Neural progenitor cell (in vitro differentiated cells): ENCODE measurements at regions not wholly inside any gene's neighbourhood (a gene's known extent, or its start where the extent isn't known, plus 50 kb on each side); places are given as distances from the start of the nearest gene placed in this dataset.

Source experiments
- DNase-seq: peaks from one replicate; pipeline ENCODE4 v3.0.0-alpha.2; 2016; ENCODE audit warnings: low spot score
- H2AFZ ChIP-seq: fragments of 200-600 bp; sonication (generic); replicated peaks from 2 replicates; pipeline ENCODE4 v1.6.1; 2016; ENCODE audit warnings: antibody characterized with exemption
- H3F3A ChIP-seq: fragments of 200-600 bp; sonication (generic); 2 replicates; pipeline ENCODE4 v1.6.1; 2016; ENCODE audit warnings: antibody characterized with exemption, low read depth
- H3K27ac ChIP-seq: fragments of 200-600 bp; sonication (generic); 2 replicates; pipeline ENCODE4 v1.5.1; 2016; ENCODE audit warnings: mild to moderate bottlenecking
- H3K27me3 ChIP-seq: fragments of 200-600 bp; sonication (generic); 2 replicates; pipeline ENCODE4 v1.6.1; 2016; ENCODE audit warnings: mild to moderate bottlenecking, moderate library complexity
- H3K36me3 ChIP-seq: fragments of 200-600 bp; sonication (generic); 2 replicates; pipeline ENCODE4 v1.5.1; 2016
- H3K4me1 ChIP-seq: fragments of 200-600 bp; sonication (generic); 2 replicates; pipeline ENCODE4 v1.6.1; 2016; ENCODE audit warnings: mixed run types
- H3K4me2 ChIP-seq: fragments of 200-600 bp; sonication (generic); 2 replicates; pipeline ENCODE4 v1.6.1; 2016
- H3K4me3 ChIP-seq: fragments of 200-600 bp; sonication (generic); 2 replicates; pipeline ENCODE4 v1.5.1; 2016
- H3K79me2 ChIP-seq: fragments of 200-600 bp; sonication (generic); 2 replicates; pipeline ENCODE4 v1.6.1; 2016; ENCODE audit warnings: low read depth
- H3K9ac ChIP-seq: fragments of 200-600 bp; sonication (generic); 2 replicates; pipeline ENCODE4 v1.6.1; 2016
- H3K9me3 ChIP-seq: fragments of 200-600 bp; sonication (generic); 2 replicates; pipeline ENCODE4 v1.5.1; 2016; ENCODE audit warnings: low read depth
- H4K20me1 ChIP-seq: fragments of 200-600 bp; sonication (generic); 2 replicates; pipeline ENCODE4 v1.6.1; 2016; ENCODE audit warnings: low read depth
- H3K27ac Mint-ChIP-seq: 3 replicates; pipeline ENCODE4 v1.8.0; 2021; ENCODE audit warnings: mixed read lengths
- H3K27me3 Mint-ChIP-seq: 2 replicates; pipeline ENCODE4 v1.8.0; 2022; ENCODE audit warnings: low read depth, mild to moderate bottlenecking, inconsistent platforms, moderate library complexity, mixed read lengths; ENCODE audit not compliant: insufficient read depth
- H3K36me3 Mint-ChIP-seq: 3 replicates; pipeline ENCODE4 v1.8.0; 2021; ENCODE audit warnings: mixed read lengths
- H3K4me1 Mint-ChIP-seq: 3 replicates; pipeline ENCODE4 v1.8.0; 2021; ENCODE audit warnings: mixed read lengths
- H3K4me3 Mint-ChIP-seq: 3 replicates; pipeline ENCODE4 v1.8.0; 2021; ENCODE audit warnings: mild to moderate bottlenecking, moderate library complexity, mixed read lengths
- H3K9me3 Mint-ChIP-seq: 3 replicates; pipeline ENCODE4 v1.8.0; 2020; ENCODE audit warnings: mixed read lengths
- EZH2 ChIP-seq: fragments of 200-600 bp; sonication (generic); IDR thresholded peaks from 2 replicates; pipeline ENCODE4 v1.6.1; 2017; ENCODE audit warnings: antibody characterized with exemption, mild to moderate bottlenecking, moderate library complexity
- EZH2phosphoT487 ChIP-seq: fragments of 200-600 bp; sonication (generic); IDR thresholded peaks from 2 replicates; pipeline ENCODE4 v1.6.1; 2017; ENCODE audit warnings: antibody characterized with exemption
- TF ChIP-seq, protein P1 (sequence below): fragments of 200-600 bp; sonication (generic); IDR thresholded peaks from 2 replicates; pipeline ENCODE4 v1.5.1; 2017; ENCODE audit warnings: antibody characterized with exemption, mild to moderate bottlenecking

- H4K20me1 ChIP-seq, result no peaks in the 10 kb centered on the region
- no peak overlapping the region for H3K4me3 ChIP-seq
- no peaks in the 10 kb centered on the region for H3K4me1 ChIP-seq
- H3K36me3 Mint-ChIP-seq, result no peaks in the 10 kb centered on the region
- no peak overlapping the region for H3K4me3 Mint-ChIP-seq
- H3K4me1 Mint-ChIP-seq, result peaks cover 12% of the 10 kb centered on the region
- no peak overlapping the region for H3K9ac ChIP-seq
- peaks cover 5% of the 10 kb centered on the region for H3K27me3 Mint-ChIP-seq
- H3K27me3 ChIP-seq, result no peaks in the 10 kb centered on the region
- no peak overlapping the region for H2AFZ ChIP-seq
- H3F3A ChIP-seq, result no peaks in the 10 kb centered on the region
- H3K9me3 Mint-ChIP-seq, result no peaks in the 10 kb centered on the region
- H3K27ac ChIP-seq, result no peak overlapping the region
- no peaks in the 10 kb centered on the region for H3K36me3 ChIP-seq
- no peaks in the 10 kb centered on the region for H3K79me2 ChIP-seq
- TF ChIP-seq EZH2 (no peak), EZH2phosphoT487 (no peak)
- TF ChIP-seq, protein P1, sequence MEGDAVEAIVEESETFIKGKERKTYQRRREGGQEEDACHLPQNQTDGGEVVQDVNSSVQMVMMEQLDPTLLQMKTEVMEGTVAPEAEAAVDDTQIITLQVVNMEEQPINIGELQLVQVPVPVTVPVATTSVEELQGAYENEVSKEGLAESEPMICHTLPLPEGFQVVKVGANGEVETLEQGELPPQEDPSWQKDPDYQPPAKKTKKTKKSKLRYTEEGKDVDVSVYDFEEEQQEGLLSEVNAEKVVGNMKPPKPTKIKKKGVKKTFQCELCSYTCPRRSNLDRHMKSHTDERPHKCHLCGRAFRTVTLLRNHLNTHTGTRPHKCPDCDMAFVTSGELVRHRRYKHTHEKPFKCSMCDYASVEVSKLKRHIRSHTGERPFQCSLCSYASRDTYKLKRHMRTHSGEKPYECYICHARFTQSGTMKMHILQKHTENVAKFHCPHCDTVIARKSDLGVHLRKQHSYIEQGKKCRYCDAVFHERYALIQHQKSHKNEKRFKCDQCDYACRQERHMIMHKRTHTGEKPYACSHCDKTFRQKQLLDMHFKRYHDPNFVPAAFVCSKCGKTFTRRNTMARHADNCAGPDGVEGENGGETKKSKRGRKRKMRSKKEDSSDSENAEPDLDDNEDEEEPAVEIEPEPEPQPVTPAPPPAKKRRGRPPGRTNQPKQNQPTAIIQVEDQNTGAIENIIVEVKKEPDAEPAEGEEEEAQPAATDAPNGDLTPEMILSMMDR, result no peak
- no peak for DNase-seq
- H3K27ac Mint-ChIP-seq, result no peak overlapping the region
- H3K4me2 ChIP-seq, result no peak overlapping the region
- no peaks in the 10 kb centered on the region for H3K9me3 ChIP-seq
Measured at GRCh38 chr2:199202964-199203363, 254.8 kb downstream of the SATB2 start.

- Histone ChIP-seq H3K9ac (no peak overlapping the region), H3K27me3 (no peaks in the 10 kb centered on the region), H3F3A (no peaks in the 10 kb centered on the region), H3K9me3 (no peaks in the 10 kb centered on the region), H3K79me2 (no peaks in the 10 kb centered on the region), H3K36me3 (no peaks in the 10 kb centered on the region), H3K4me1 (no peaks in the 10 kb centered on the region), H4K20me1 (no peaks in the 10 kb centered on the region), H3K27ac (no peak overlapping the region), H2AFZ (no peak overlapping the region), H3K4me3 (no peak overlapping the region), H3K4me2 (no peak overlapping the region)
- H3K4me1 Mint-ChIP-seq, result peaks cover 11% of the 10 kb centered on the region
- H3K27ac Mint-ChIP-seq, result no peak overlapping the region
- peaks cover 5% of the 10 kb centered on the region for H3K27me3 Mint-ChIP-seq
- DNase-seq, result no peak
- H3K36me3 Mint-ChIP-seq, result no peaks in the 10 kb centered on the region
- no peak overlapping the region for H3K4me3 Mint-ChIP-seq
- no peaks in the 10 kb centered on the region for H3K9me3 Mint-ChIP-seq
- TF ChIP-seq EZH2phosphoT487 (no peak), EZH2 (no peak)
- TF ChIP-seq, protein P1, result no peak
Measured at GRCh38 chr2:199201539-199201938, 256.2 kb downstream of the SATB2 start.

GRCh38 chr2:199199797-199200196 is 257.9 kb downstream of the SATB2 start:
- Histone ChIP-seq H3K4me1 (no peaks in the 10 kb centered on the region), H4K20me1 (no peaks in the 10 kb centered on the region), H3K4me3 (no peak overlapping the region), H3F3A (no peaks in the 10 kb centered on the region), H3K36me3 (no peaks in the 10 kb centered on the region), H3K9ac (no peak overlapping the region), H3K27me3 (no peaks in the 10 kb centered on the region), H3K79me2 (no peaks in the 10 kb centered on the region), H3K27ac (no peak overlapping the region), H2AFZ (no peak overlapping the region), H3K4me2 (no peak overlapping the region), H3K9me3 (no peaks in the 10 kb centered on the region)
- Mint-ChIP-seq H3K36me3 (no peaks in the 10 kb centered on the region), H3K27ac (no peak overlapping the region), H3K9me3 (no peaks in the 10 kb centered on the region), H3K4me3 (no peak overlapping the region), H3K27me3 (peaks cover 5% of the 10 kb centered on the region), H3K4me1 (peaks cover 4% of the 10 kb centered on the region)
- no peak for DNase-seq
- TF ChIP-seq, protein P1, result no peak
- TF ChIP-seq EZH2 (no peak), EZH2phosphoT487 (no peak)
